SK-N-SH treated with all-trans-retinoic acid at 6 μM for 48 hours (cell line): ENCODE measurements at regions not wholly inside any gene's neighbourhood (a gene's known extent, or its start where the extent isn't known, plus 50 kb on each side); places are given as distances from the start of the nearest gene placed in this dataset.

Experiments
- ATAC-seq: fragments of 200-7000 bp; cut with Tn5 transposase; 3 replicates; pipeline ENCODE4 v1.9.1; 2020; ENCODE audit warnings: mild to moderate bottlenecking, moderate library complexity
- BACH2 ChIP-seq: fragments of 250-450 bp; sonication (Bioruptor Pico); IDR thresholded peaks from 2 replicates; pipeline ENCODE4 v1.9.0; 2021; ENCODE audit warnings: mild to moderate bottlenecking, borderline replicate concordance
- CSDC2 ChIP-seq: fragments of 250-450 bp; sonication (Bioruptor Pico); IDR thresholded peaks from 2 replicates; pipeline ENCODE4 v1.5.0; 2020; ENCODE audit warnings: mild to moderate bottlenecking, moderate library complexity
- ESRRG ChIP-seq: fragments of 250-450 bp; sonication (Bioruptor Pico); IDR thresholded peaks from 2 replicates; pipeline ENCODE4 v1.6.1; 2021; ENCODE audit warnings: mild to moderate bottlenecking
- GLIS3 ChIP-seq: fragments of 250-450 bp; sonication (Bioruptor Pico); IDR thresholded peaks from 2 replicates; pipeline ENCODE4 v1.5.0; 2020; ENCODE audit warnings: mild to moderate bottlenecking, moderate library complexity
- ISL1 ChIP-seq: fragments of 250-450 bp; sonication (Bioruptor Pico); IDR thresholded peaks from 2 replicates; pipeline ENCODE4 v2.1.2; 2022; ENCODE audit warnings: mild to moderate bottlenecking, moderate library complexity
- OSR1 ChIP-seq: fragments of 250-450 bp; sonication (Bioruptor Pico); IDR thresholded peaks from 2 replicates; pipeline ENCODE4 v1.8.0; 2022; ENCODE audit warnings: moderate library complexity, mild to moderate bottlenecking, inconsistent platforms
- PPARA ChIP-seq: fragments of 250-450 bp; sonication (Bioruptor Pico); IDR thresholded peaks from 2 replicates; pipeline ENCODE4 v1.5.0; 2020; ENCODE audit warnings: mild to moderate bottlenecking, borderline replicate concordance
- SNAI2 ChIP-seq: fragments of 250-450 bp; sonication (Bioruptor Pico); IDR thresholded peaks from 2 replicates; pipeline ENCODE4 v1.5.0; 2020; ENCODE audit warnings: mild to moderate bottlenecking, moderate library complexity
- TCF4 ChIP-seq: fragments of 250-450 bp; sonication (Bioruptor Pico); IDR thresholded peaks from 2 replicates; pipeline ENCODE4 v1.8.0; 2021; ENCODE audit warnings: mild to moderate bottlenecking, moderate library complexity, borderline replicate concordance
- TOX ChIP-seq: fragments of 250-450 bp; sonication (Bioruptor Pico); IDR thresholded peaks from 2 replicates; pipeline ENCODE4 v1.8.0; 2021; ENCODE audit warnings: mild to moderate bottlenecking, moderate library complexity, borderline replicate concordance
- ZC3H10 ChIP-seq: fragments of 250-450 bp; sonication (Bioruptor Pico); IDR thresholded peaks from 2 replicates; pipeline ENCODE4 v1.5.1; 2021; ENCODE audit warnings: mild to moderate bottlenecking, moderate library complexity
- ZFP3 ChIP-seq: fragments of 250-450 bp; sonication (Bioruptor Pico); IDR thresholded peaks from 2 replicates; pipeline ENCODE4 v1.5.0; 2020; ENCODE audit warnings: mild to moderate bottlenecking, moderate library complexity
- ZFP30 ChIP-seq: fragments of 450-650 bp; formaldehyde crosslinking; IDR thresholded peaks from 2 replicates; pipeline ENCODE4 v1.5.0; 2022; ENCODE audit warnings: mild to moderate bottlenecking, moderate library complexity
- ZNF565 ChIP-seq: fragments of 450-650 bp; formaldehyde crosslinking; conservative IDR thresholded peaks from 2 replicates; pipeline ENCODE4 v1.5.0; 2020; ENCODE audit warnings: low read depth, mild to moderate bottlenecking, moderate library complexity
- ZNF70 ChIP-seq: fragments of 450-650 bp; formaldehyde crosslinking; IDR thresholded peaks from 2 replicates; pipeline ENCODE4 v1.5.0; 2020; ENCODE audit warnings: mild to moderate bottlenecking, moderate library complexity
- ZNF8 ChIP-seq: fragments of 450-650 bp; formaldehyde crosslinking; IDR thresholded peaks from 2 replicates; pipeline ENCODE4 v1.5.0; 2020; ENCODE audit warnings: mild to moderate bottlenecking, moderate library complexity
- TF ChIP-seq, protein P1 (sequence below): fragments of 250-450 bp; sonication (Bioruptor Pico); IDR thresholded peaks from 2 replicates; pipeline ENCODE4 v1.8.0; 2020; ENCODE audit warnings: mild to moderate bottlenecking, moderate library complexity, borderline replicate concordance
- TF ChIP-seq, protein P2 (sequence below): fragments of 250-450 bp; sonication (Bioruptor Pico); IDR thresholded peaks from 2 replicates; pipeline ENCODE4 v1.5.1; 2020; ENCODE audit warnings: low read depth, mild to moderate bottlenecking, moderate library complexity
- TF ChIP-seq, protein P3 (sequence below): fragments of 250-450 bp; sonication (Bioruptor Pico); IDR thresholded peaks from 2 replicates; pipeline ENCODE4 v1.5.0; 2020; ENCODE audit warnings: mild to moderate bottlenecking, moderate library complexity

DNA sequence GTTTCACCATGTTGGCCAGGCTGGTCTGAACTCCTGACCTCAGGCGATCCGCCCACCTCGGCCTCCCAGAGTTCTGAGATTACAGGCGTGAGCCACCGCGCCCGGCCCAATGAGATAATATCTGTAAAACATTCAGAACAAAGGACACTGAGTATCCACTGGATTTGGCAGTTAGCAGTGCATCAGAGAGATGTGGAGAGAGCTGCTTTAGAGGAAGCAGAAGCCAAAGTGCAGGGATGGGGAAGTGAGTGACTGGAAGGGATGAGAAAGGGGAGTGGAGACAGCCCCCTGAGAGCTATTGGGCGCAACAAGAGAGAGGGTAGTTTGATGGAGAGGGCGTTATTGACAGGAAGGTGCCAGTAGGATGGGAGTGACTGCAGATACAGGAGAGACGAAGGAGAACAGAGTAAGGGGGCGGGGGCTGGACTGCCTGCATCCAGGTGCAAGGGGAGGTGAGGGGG, 157.5 kb upstream of the SHB start (continued):
- TF ChIP-seq ZFP30 (no peak), TCF4 (CRISPR knock-in tag) (no peak), SNAI2 (no peak), ZNF8 (CRISPR knock-in tag) (no peak), CSDC2 (no peak), ZNF565 (CRISPR knock-in tag) (no peak), ISL1 (CRISPR knock-in tag) (no peak; the same call in 1 of the 2 replicates)

DNA sequence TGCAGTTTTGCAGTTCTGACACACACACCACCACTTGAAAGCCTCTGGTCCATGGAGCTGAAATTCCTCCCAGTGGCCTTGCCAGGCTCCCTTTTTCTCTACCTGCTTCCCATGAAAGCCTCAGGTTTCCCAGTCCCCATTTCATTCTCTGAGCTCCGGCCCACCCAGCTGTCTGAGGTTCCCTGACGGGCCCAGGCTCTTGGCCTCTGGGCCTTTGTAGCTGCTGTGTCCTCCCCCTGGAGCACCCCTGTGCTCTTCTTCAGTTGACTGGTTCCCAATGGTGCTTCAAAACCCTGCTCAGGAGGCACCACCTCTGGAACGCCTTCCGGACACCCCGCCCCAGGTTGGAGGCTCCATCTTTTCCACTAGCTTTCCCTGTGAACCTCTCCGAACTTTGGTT, 155.9 kb upstream of the SHB start:
- TF ChIP-seq, protein P1, sequence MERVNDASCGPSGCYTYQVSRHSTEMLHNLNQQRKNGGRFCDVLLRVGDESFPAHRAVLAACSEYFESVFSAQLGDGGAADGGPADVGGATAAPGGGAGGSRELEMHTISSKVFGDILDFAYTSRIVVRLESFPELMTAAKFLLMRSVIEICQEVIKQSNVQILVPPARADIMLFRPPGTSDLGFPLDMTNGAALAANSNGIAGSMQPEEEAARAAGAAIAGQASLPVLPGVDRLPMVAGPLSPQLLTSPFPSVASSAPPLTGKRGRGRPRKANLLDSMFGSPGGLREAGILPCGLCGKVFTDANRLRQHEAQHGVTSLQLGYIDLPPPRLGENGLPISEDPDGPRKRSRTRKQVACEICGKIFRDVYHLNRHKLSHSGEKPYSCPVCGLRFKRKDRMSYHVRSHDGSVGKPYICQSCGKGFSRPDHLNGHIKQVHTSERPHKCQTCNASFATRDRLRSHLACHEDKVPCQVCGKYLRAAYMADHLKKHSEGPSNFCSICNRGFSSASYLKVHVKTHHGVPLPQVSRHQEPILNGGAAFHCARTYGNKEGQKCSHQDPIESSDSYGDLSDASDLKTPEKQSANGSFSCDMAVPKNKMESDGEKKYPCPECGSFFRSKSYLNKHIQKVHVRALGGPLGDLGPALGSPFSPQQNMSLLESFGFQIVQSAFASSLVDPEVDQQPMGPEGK (CRISPR knock-in tag): no peak
- TF ChIP-seq GLIS3 (CRISPR knock-in tag) (no peak), CSDC2 (no peak), ISL1 (CRISPR knock-in tag) (no peak), TOX (CRISPR knock-in tag) (no peak), ZNF8 (CRISPR knock-in tag) (no peak), ESRRG (CRISPR knock-in tag) (no peak), ZFP30 (no peak), ZC3H10 (no peak), PPARA (no peak), TCF4 (CRISPR knock-in tag) (no peak), ZFP3 (CRISPR knock-in tag) (no peak)
- TF ChIP-seq, protein P2, sequence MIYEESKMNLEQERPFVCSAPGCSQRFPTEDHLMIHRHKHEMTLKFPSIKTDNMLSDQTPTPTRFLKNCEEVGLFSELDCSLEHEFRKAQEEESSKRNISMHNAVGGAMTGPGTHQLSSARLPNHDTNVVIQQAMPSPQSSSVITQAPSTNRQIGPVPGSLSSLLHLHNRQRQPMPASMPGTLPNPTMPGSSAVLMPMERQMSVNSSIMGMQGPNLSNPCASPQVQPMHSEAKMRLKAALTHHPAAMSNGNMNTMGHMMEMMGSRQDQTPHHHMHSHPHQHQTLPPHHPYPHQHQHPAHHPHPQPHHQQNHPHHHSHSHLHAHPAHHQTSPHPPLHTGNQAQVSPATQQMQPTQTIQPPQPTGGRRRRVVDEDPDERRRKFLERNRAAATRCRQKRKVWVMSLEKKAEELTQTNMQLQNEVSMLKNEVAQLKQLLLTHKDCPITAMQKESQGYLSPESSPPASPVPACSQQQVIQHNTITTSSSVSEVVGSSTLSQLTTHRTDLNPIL (CRISPR knock-in tag): no peak
- TF ChIP-seq, protein P3, sequence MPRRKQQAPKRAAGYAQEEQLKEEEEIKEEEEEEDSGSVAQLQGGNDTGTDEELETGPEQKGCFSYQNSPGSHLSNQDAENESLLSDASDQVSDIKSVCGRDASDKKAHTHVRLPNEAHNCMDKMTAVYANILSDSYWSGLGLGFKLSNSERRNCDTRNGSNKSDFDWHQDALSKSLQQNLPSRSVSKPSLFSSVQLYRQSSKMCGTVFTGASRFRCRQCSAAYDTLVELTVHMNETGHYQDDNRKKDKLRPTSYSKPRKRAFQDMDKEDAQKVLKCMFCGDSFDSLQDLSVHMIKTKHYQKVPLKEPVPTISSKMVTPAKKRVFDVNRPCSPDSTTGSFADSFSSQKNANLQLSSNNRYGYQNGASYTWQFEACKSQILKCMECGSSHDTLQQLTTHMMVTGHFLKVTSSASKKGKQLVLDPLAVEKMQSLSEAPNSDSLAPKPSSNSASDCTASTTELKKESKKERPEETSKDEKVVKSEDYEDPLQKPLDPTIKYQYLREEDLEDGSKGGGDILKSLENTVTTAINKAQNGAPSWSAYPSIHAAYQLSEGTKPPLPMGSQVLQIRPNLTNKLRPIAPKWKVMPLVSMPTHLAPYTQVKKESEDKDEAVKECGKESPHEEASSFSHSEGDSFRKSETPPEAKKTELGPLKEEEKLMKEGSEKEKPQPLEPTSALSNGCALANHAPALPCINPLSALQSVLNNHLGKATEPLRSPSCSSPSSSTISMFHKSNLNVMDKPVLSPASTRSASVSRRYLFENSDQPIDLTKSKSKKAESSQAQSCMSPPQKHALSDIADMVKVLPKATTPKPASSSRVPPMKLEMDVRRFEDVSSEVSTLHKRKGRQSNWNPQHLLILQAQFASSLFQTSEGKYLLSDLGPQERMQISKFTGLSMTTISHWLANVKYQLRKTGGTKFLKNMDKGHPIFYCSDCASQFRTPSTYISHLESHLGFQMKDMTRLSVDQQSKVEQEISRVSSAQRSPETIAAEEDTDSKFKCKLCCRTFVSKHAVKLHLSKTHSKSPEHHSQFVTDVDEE (CRISPR knock-in tag): no peak
- ATAC-seq: no peak

DNA sequence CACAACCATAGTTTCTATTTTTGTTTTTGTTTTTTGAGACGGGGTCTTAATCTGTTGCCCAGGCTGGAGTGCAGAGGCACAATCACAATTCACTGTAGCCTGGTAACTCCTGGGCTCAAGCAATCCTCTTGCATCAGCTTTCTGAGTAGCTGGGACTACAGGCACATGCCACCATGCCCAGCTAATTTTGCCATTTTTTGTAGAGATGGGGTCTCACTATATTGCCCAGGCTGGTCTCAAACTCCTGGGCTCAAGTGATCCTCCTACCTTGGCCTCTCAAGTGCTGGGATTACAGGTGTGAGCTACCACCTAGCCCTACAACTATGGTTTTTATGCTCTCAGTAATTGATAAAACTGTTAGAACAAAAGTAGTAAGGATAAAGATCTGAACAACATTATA, 147.5 kb upstream of the SHB start:
- TF ChIP-seq SNAI2 (no peak), TOX (CRISPR knock-in tag) (no peak), ZC3H10 (no peak)
- TF ChIP-seq, protein P2 (CRISPR knock-in tag): no peak
- ATAC-seq: no peak

DNA sequence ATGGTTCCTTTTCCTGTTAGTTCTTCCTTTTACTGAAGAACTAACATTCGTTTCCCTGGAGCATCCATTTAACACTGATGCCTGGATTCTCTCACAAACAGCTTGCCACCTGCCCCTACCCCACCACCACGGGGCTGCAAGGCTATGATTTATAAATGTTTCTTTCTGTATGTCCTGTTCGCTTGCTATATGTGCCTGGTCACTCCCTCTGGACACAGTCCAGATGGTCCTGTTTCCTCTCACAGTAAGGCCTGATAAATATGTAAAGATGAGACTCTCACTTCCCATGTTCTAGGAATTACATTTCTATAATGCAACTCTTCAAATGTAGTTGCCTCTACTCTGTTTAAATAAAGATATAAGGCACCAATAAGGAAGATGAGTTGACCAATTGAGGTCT, 146.4 kb upstream of the SHB start:
- ATAC-seq: no peak
- TF ChIP-seq ZNF8 (CRISPR knock-in tag) (no peak), ZNF565 (CRISPR knock-in tag) (no peak), ZNF70 (CRISPR knock-in tag) (no peak)

DNA sequence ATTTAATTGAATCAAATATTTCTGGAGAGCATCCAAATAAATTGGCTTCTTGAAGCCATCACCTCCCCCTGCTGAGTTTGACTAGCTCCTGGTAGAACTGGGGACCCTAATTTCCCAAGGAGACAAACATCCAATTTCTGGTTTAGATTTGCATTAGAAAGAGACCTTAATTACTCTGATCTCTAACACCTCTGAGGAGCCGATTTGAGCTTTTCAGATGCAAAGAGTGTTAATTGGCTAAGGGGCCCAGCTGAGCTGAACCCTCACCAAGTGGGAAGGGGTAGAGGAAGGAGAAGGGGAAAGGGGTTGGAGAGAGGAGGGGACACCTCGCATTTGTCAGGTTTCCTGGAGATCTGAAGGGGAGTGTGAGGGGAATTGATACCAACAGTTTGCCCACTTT, 145.4 kb upstream of the SHB start:
- no peak for ATAC-seq
- TF ChIP-seq, protein P3 (CRISPR knock-in tag): no peak
- no peak for TF ChIP-seq OSR1 (CRISPR knock-in tag)
- TF ChIP-seq ZFP30: no peak
- no peak for TF ChIP-seq ZNF70 (CRISPR knock-in tag)
- TF ChIP-seq CSDC2: no peak
- TF ChIP-seq ESRRG (CRISPR knock-in tag): no peak
- no peak for TF ChIP-seq ZFP3 (CRISPR knock-in tag)
- TF ChIP-seq PPARA: no peak
- no peak for TF ChIP-seq BACH2 (CRISPR knock-in tag)
- no peak for TF ChIP-seq GLIS3 (CRISPR knock-in tag)
- TF ChIP-seq, protein P2 (CRISPR knock-in tag): no peak
- TF ChIP-seq ISL1 (CRISPR knock-in tag): no peak
